H1 (cell line): ENCODE measurements at regions not wholly inside any gene's neighbourhood (a gene's known extent, or its start where the extent isn't known, plus 50 kb on each side); places are given as distances from the start of the nearest gene placed in this dataset.

ENCODE experiments used
- CTCF ChIA-PET: fragments of 300-600 bp; sonication (Branson Sonifier 250); formaldehyde crosslinking; loops from one replicate; lab custom pipeline; 2021; ENCODE audit not compliant: partially characterized antibody; lab: Charles Lee
- POLR2A ChIA-PET: fragments of 300-600 bp; sonication (Branson Sonifier 250); formaldehyde crosslinking; loops from one replicate; lab custom pipeline; 2021; ENCODE audit warnings: inconsistent platforms; ENCODE audit not compliant: partially characterized antibody; lab: Charles Lee
- DNase-seq, 2 experiments: peaks; one replicate each; pipeline versions ENCODE4 v3.0.0 to v3.0.0-alpha.2; 2010 to 2022; ENCODE audit warnings: low spot score in 2 of 2, low read depth in 1 of 2, mixed read lengths in 1 of 2
- FAIRE-seq: peaks from 2 replicates; lab custom pipeline; 2011; peaks lifted over from hg19 to GRCh38; lab: Jason Lieb, UNC
- H2AFZ ChIP-seq: 2 replicates; pipeline ENCODE4 v1.8.1; 2012; ENCODE audit warnings: low read length, inconsistent platforms
- H2AK5ac ChIP-seq: 2 replicates; pipeline ENCODE4 v1.6.1; 2013; ENCODE audit warnings: low read depth, low read length
- H2BK120ac ChIP-seq: replicated peaks from 2 replicates; pipeline ENCODE3; 2013; ENCODE audit warnings: low read depth, low read length, inconsistent platforms
- H2BK12ac ChIP-seq: 2 replicates; pipeline ENCODE4 v1.6.1; 2013; ENCODE audit warnings: low read depth, low read length
- H2BK15ac ChIP-seq: 2 replicates; pipeline ENCODE4 v1.6.1; 2013; ENCODE audit warnings: low read length
- H2BK20ac ChIP-seq: 2 replicates; pipeline ENCODE4 v1.6.1; 2013; ENCODE audit warnings: low read length
- H2BK5ac ChIP-seq: 2 replicates; pipeline ENCODE4 v1.6.1; 2013; ENCODE audit warnings: low read depth, low read length
- H3K14ac ChIP-seq: 2 replicates; pipeline ENCODE4 v1.6.1; 2013; ENCODE audit warnings: inconsistent platforms; ENCODE audit not compliant: insufficient read length
- H3K18ac ChIP-seq: 2 replicates; pipeline ENCODE4 v1.6.1; 2013; ENCODE audit warnings: low read length; ENCODE audit errors: extremely low read depth
- H3K23ac ChIP-seq: 2 replicates; pipeline ENCODE4 v1.6.1; 2013; ENCODE audit warnings: inconsistent platforms; ENCODE audit not compliant: insufficient read length
- H3K23me2 ChIP-seq: 2 replicates; pipeline ENCODE4 v1.6.1; 2013; ENCODE audit warnings: low read depth, low read length
- H3K27ac ChIP-seq: 2 replicates; pipeline ENCODE4 v1.6.1; 2011; ENCODE audit warnings: low read depth, low read length, inconsistent platforms
- H3K27me3 ChIP-seq, 4 experiments: replicated peaks in 1 of 4; 1 replicate in 1 of 4; 2 replicates in 3 of 4; pipeline versions ENCODE4 v1.6.1 to v1.8.1; 2011 to 2013; ENCODE audit warnings: low read length in 3 of 4, mild to moderate bottlenecking in 3 of 4, inconsistent platforms in 2 of 4, mixed read lengths in 2 of 4, moderate library complexity in 1 of 4; ENCODE audit not compliant: control insufficient read depth in 3 of 4, insufficient read depth in 3 of 4; ENCODE audit errors: extremely low read depth in 1 of 4
- H3K36me3 ChIP-seq, 4 experiments: 2 replicates each; pipeline versions ENCODE4 v1.6.1 to v1.8.1; 2011 to 2013; ENCODE audit warnings: mild to moderate bottlenecking in 4 of 4, low read length in 3 of 4, moderate library complexity in 2 of 4, control low read depth in 1 of 4, inconsistent platforms in 1 of 4; ENCODE audit not compliant: insufficient read depth in 4 of 4, control insufficient read depth in 2 of 4
- H3K4ac ChIP-seq: replicated peaks from 2 replicates; pipeline ENCODE3; 2013; ENCODE audit warnings: low read length, low read depth, mixed read lengths, inconsistent platforms; ENCODE audit not compliant: insufficient read length
- H3K4me1 ChIP-seq, 4 experiments: replicated peaks in 1 of 4; 1 replicate in 1 of 4; 2 replicates in 3 of 4; pipeline versions ENCODE4 v1.6.1 to v1.8.1; 2011 to 2013; ENCODE audit warnings: low read length in 3 of 4, inconsistent platforms in 2 of 4, mixed read lengths in 1 of 4; ENCODE audit not compliant: insufficient read depth in 4 of 4, control insufficient read depth in 3 of 4
- H3K4me2 ChIP-seq, 2 experiments: 2 replicates each; pipeline versions ENCODE4 v1.6.1 to v1.8.1; 2011 to 2013; ENCODE audit warnings: low read depth in 2 of 2, low read length in 2 of 2, control low read depth in 1 of 2, inconsistent platforms in 1 of 2, mild to moderate bottlenecking in 1 of 2; ENCODE audit not compliant: insufficient read depth in 1 of 2
- H3K4me3 ChIP-seq, 4 experiments: fragments of 200-600, 300-600 bp in 1 of 4; sonication (generic), shearing (Covaris generic), sonication (Bioruptor Twin) in 1 of 4; 2 replicates each; pipeline versions ENCODE4 v1.5.1 to v1.8.1; 2011 to 2016; ENCODE audit warnings: low read length in 4 of 4, low read depth in 3 of 4, control low read depth in 2 of 4, inconsistent platforms in 2 of 4, mild to moderate bottlenecking in 2 of 4, mixed read lengths in 1 of 4, moderate library complexity in 1 of 4; ENCODE audit not compliant: insufficient read depth in 2 of 4; ENCODE audit errors: extremely low read depth in 1 of 4
- H3K56ac ChIP-seq: replicated peaks from 2 replicates; pipeline ENCODE3; 2013; ENCODE audit warnings: low read depth, mild to moderate bottlenecking, mixed read lengths, low read length, inconsistent platforms; ENCODE audit not compliant: insufficient read length
- H3K79me1 ChIP-seq: 2 replicates; pipeline ENCODE4 v1.6.1; 2013; ENCODE audit warnings: low read depth, low read length, control low read depth
- H3K79me2 ChIP-seq, 2 experiments: 2 replicates each; pipeline versions ENCODE4 v1.6.1 to v1.8.1; 2012 to 2013; ENCODE audit warnings: low read length in 2 of 2, mild to moderate bottlenecking in 2 of 2, inconsistent platforms in 1 of 2; ENCODE audit not compliant: insufficient read depth in 2 of 2, control insufficient read depth in 1 of 2
- H3K9ac ChIP-seq, 4 experiments: replicated peaks in 1 of 4; 1 replicate in 1 of 4; 2 replicates in 3 of 4; pipeline versions ENCODE4 v1.6.1 to v1.8.1; 2011 to 2013; ENCODE audit warnings: low read depth in 3 of 4, low read length in 3 of 4, control low read depth in 2 of 4, mild to moderate bottlenecking in 2 of 4, moderate library complexity in 2 of 4, inconsistent platforms in 1 of 4; ENCODE audit errors: extremely low read depth in 1 of 4
- H3K9me3 ChIP-seq, 2 experiments: 2 replicates each; pipeline versions ENCODE4 v1.6.1 to v1.8.1; 2012 to 2013; ENCODE audit warnings: mild to moderate bottlenecking in 2 of 2, moderate library complexity in 2 of 2, control low read depth in 1 of 2, inconsistent platforms in 1 of 2, low read depth in 1 of 2, low read length in 1 of 2, mixed read lengths in 1 of 2; ENCODE audit not compliant: insufficient read depth in 2 of 2
- H4K20me1 ChIP-seq, 2 experiments: replicated peaks in 1 of 2; 2 replicates each; pipeline versions ENCODE3 to v1.8.1; 2011 to 2013; ENCODE audit warnings: inconsistent platforms in 2 of 2, low read length in 2 of 2, mild to moderate bottlenecking in 1 of 2; ENCODE audit not compliant: insufficient read depth in 2 of 2, control insufficient read depth in 1 of 2
- H4K5ac ChIP-seq: 2 replicates; pipeline ENCODE4 v1.6.1; 2013; ENCODE audit warnings: low read length, low read depth, mixed read lengths, inconsistent platforms; ENCODE audit not compliant: insufficient read length
- H4K8ac ChIP-seq: 2 replicates; pipeline ENCODE4 v1.8.0; 2013; ENCODE audit warnings: mild to moderate bottlenecking, moderate library complexity, low read length, inconsistent platforms; ENCODE audit not compliant: insufficient read depth; ENCODE audit errors: extremely low read depth
- H4K91ac ChIP-seq: replicated peaks from 2 replicates; pipeline ENCODE3; 2013; ENCODE audit warnings: low read length, mixed read lengths, inconsistent platforms; ENCODE audit not compliant: insufficient read length
- CHD1 ChIP-seq: IDR thresholded peaks from 2 replicates; pipeline ENCODE4 v1.6.1; 2012; ENCODE audit warnings: low read depth, low read length, improper control_type of control experiment
- EP300 ChIP-seq, 2 experiments: IDR thresholded peaks; 1 replicate in 1 of 2; 2 replicates in 1 of 2; pipeline ENCODE4 v1.6.1; 2011 to 2012; ENCODE audit warnings: low read depth in 2 of 2, low read length in 2 of 2, mild to moderate bottlenecking in 2 of 2, borderline replicate concordance in 1 of 2, inconsistent platforms in 1 of 2, moderate library complexity in 1 of 2
- EZH2 ChIP-seq: fragments of 200-600 bp; sonication (generic); IDR thresholded peaks from 2 replicates; pipeline ENCODE4 v1.7.1; 2012; ENCODE audit warnings: low read depth, mild to moderate bottlenecking, moderate library complexity, low read length, inconsistent platforms; ENCODE audit not compliant: severe bottlenecking
- KDM5A ChIP-seq: fragments of 200-600 bp; IDR thresholded peaks from 2 replicates; pipeline ENCODE4 v1.7.1; 2012; ENCODE audit warnings: mild to moderate bottlenecking, low read length, inconsistent platforms, mixed read lengths
- PHF8 ChIP-seq: fragments of 200-600 bp; sonication (generic); conservative IDR thresholded peaks from 2 replicates; pipeline ENCODE4 v1.7.1; 2012; ENCODE audit warnings: low read depth, mild to moderate bottlenecking, inconsistent platforms, low read length, moderate library complexity
- POLR2AphosphoS5 ChIP-seq: IDR thresholded peaks from 2 replicates; pipeline ENCODE4 v1.6.1; 2011; ENCODE audit warnings: low read depth, low read length
- POU5F1 ChIP-seq: IDR thresholded peaks from 2 replicates; pipeline ENCODE4 v1.6.1; 2011; ENCODE audit warnings: low read depth, mild to moderate bottlenecking, low read length, moderate library complexity
- RBBP5 ChIP-seq: IDR thresholded peaks from 2 replicates; pipeline ENCODE4 v1.7.1; 2012; ENCODE audit warnings: low read depth, mild to moderate bottlenecking, inconsistent platforms, low read length, moderate library complexity, borderline replicate concordance
- RNF2 ChIP-seq: fragments of 200-900, 300-1000 bp; sonication (generic); IDR thresholded peaks from 2 replicates; pipeline ENCODE4 v1.7.1; 2016; ENCODE audit warnings: borderline replicate concordance, low read depth, mild to moderate bottlenecking, antibody characterized with exemption, low read length; ENCODE audit not compliant: poor library complexity, severe bottlenecking; ENCODE audit errors: missing control alignments
- SRF ChIP-seq: IDR thresholded peaks from 2 replicates; pipeline ENCODE4 v1.6.1; 2011; ENCODE audit warnings: mild to moderate bottlenecking, low read depth, low read length, moderate library complexity
- TAF7 ChIP-seq: optimal IDR thresholded peaks from 2 replicates; pipeline ENCODE3; 2011; ENCODE audit warnings: low read depth, mild to moderate bottlenecking, inconsistent platforms, low read length, moderate library complexity, borderline replicate concordance
- TBP ChIP-seq: IDR thresholded peaks from 2 replicates; pipeline ENCODE4 v1.6.1; 2011; ENCODE audit warnings: low read depth, low read length, improper control_type of control experiment
- TCF12 ChIP-seq: IDR thresholded peaks from 2 replicates; pipeline ENCODE4 v1.6.1; 2011; ENCODE audit warnings: low read depth, mild to moderate bottlenecking, low read length

- Histone ChIP-seq H2BK5ac (no peak overlapping the region), H4K91ac (no peak overlapping the region), H4K5ac (no peak overlapping the region), H2BK20ac (no peak overlapping the region), H3K9ac (no peak overlapping the region), H3K56ac (no peak overlapping the region), H3K23me2 (no peaks in the 10 kb centered on the region), H3K4me3 (no peak overlapping the region), H3K23ac (no peak overlapping the region), H3K4me1 (no peaks in the 10 kb centered on the region), H2BK15ac (no peak overlapping the region), H3K79me2 (no peaks in the 10 kb centered on the region), H3K27ac (no peak overlapping the region)
- FAIRE-seq (no peak), DNase-seq (no peak)
- POLR2A ChIA-PET, result no interaction called here
- TF ChIP-seq POU5F1, result no peak
- TF ChIP-seq SRF, result no peak
- no peak for TF ChIP-seq RNF2
- no peak for TF ChIP-seq TAF7
- TF ChIP-seq PHF8, result no peak
- TF ChIP-seq CHD1, result no peak
- TF ChIP-seq EZH2, result no peak
- no peak for TF ChIP-seq RBBP5
- TF ChIP-seq TCF12, result no peak
- TF ChIP-seq POLR2AphosphoS5, result no peak
- no peak for TF ChIP-seq KDM5A
- TF ChIP-seq TBP, result no peak
- TF ChIP-seq EP300 (IDR thresholded peaks at IDR 0.05; ENCODE audit: borderline replicate concordance in 1 of 2, low read depth in 2 of 2, low read length in 2 of 2), result no peak
- TF ChIP-seq, all 59 proteins: peak for 0
- no peak overlapping the region for H3K4me2 ChIP-seq
- H2BK12ac ChIP-seq, result no peak overlapping the region
- H3K27me3 ChIP-seq, result no peaks in the 10 kb centered on the region
- H2AFZ ChIP-seq, result no peak overlapping the region
- no peak overlapping the region for H4K8ac ChIP-seq
- no peak overlapping the region for H3K4ac ChIP-seq
- H2AK5ac ChIP-seq, result no peak overlapping the region
- no peak overlapping the region for H3K14ac ChIP-seq
- H3K36me3 ChIP-seq, result no peaks in the 10 kb centered on the region
- H3K9me3 ChIP-seq, result no peaks in the 10 kb centered on the region
- no peak overlapping the region for H2BK120ac ChIP-seq
- no peaks in the 10 kb centered on the region for H4K20me1 ChIP-seq
- CTCF ChIA-PET, result no interaction called here
- no peaks in the 10 kb centered on the region for H3K79me1 ChIP-seq
- no peak overlapping the region for H3K18ac ChIP-seq
Observed at GRCh38 chr3:109631897-109632296, 294.6 kb upstream of the DPPA4 start.
